ENCODE measurements at regions not wholly inside any gene's neighbourhood (a gene's known extent, or its start where the extent isn't known, plus 50 kb on each side); places are given as distances from the start of the nearest gene placed in this dataset.

DNA sequence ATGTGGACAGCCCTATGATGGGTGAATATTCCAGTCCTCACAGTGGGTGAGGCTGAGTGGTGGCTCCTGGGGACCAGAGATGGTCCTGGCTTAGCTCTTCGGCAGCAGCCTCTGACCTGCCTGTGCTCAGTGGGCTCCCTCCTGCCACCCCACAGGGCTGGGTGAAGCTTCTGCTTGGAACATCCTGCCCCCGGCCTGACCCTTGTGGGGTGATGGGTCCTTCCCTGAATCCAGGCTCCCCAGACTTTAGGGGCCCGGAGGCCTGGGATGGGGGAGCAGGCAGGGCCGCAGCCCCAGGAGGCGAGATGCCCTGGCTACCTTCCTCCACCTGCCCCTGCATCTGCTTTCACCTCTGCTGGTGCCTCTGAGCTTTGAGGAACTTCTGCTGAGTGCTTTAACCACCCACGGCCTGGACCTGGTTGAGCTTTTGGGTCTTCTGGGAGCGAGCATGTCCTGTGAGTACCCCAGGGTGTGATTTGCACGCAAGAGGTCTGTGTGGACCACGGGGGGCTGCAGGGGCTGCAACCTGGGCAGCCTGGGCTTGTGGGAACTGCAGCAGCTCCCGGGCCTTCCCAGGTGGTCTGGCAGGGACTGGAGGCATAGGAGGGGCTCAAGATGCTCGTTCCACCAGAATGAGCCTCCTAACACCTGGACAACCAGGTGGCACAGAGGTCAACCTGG, 159.5 kb downstream of the KIF26A start:
- no peak for TF ChIP-seq ZNF384 (IDR thresholded peaks at IDR 0.05)
- no peak for TF ChIP-seq FOXA1 (IDR thresholded peaks at IDR 0.05)
- TF ChIP-seq SP1 (IDR thresholded peaks at IDR 0.05) = no peak
- no peak for TF ChIP-seq ARNT (IDR thresholded peaks at IDR 0.05)
- TF ChIP-seq BHLHE40 (IDR thresholded peaks at IDR 0.05; ENCODE audit: borderline replicate concordance) = no peak
- no peak for TF ChIP-seq HDGF (IDR thresholded peaks at IDR 0.05; ENCODE audit: borderline replicate concordance)
- no peak for TF ChIP-seq FOXM1 (IDR thresholded peaks at IDR 0.05; ENCODE audit: borderline replicate concordance)
- TF ChIP-seq NFRKB (IDR thresholded peaks at IDR 0.05) = no peak
- no peak for TF ChIP-seq ELF4 (IDR thresholded peaks at IDR 0.05)
- TF ChIP-seq CTBP1 (IDR thresholded peaks at IDR 0.05; ENCODE audit: borderline replicate concordance) = no peak

Data from HEK293T (cell line).